ENCODE measurements at regions not wholly inside any gene's neighbourhood (a gene's known extent, or its start where the extent isn't known, plus 50 kb on each side); places are given as distances from the start of the nearest gene placed in this dataset.

GRCh38 chr9:87427851-87428506 lies 69.7 kb upstream of the DAPK1 start:
- DNase-seq = no peak

- no peak for DNase-seq
Measured at GRCh38 chr9:87428659-87429058, 69.0 kb upstream of the DAPK1 start.

DNA sequence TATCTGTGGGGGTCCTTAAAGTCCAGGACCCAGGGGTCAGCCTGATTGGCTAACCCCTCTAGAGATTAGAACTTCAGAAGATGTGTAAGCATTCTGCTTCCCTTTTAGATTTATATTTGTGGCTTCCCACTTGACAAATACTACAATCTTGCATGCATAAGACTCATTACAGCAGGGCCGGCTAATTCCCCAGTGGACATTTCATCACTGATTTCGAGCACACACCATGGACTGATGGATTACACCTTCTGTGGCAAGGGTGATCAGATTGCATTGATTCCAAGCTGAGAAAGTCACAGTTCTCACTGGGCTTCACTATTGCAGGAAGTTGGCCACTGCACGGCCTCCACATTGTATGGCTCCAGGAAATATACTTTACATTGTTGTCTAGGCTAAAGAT lies 65.8 kb upstream of the DAPK1 start:
- DNase-seq = no peak

DNA sequence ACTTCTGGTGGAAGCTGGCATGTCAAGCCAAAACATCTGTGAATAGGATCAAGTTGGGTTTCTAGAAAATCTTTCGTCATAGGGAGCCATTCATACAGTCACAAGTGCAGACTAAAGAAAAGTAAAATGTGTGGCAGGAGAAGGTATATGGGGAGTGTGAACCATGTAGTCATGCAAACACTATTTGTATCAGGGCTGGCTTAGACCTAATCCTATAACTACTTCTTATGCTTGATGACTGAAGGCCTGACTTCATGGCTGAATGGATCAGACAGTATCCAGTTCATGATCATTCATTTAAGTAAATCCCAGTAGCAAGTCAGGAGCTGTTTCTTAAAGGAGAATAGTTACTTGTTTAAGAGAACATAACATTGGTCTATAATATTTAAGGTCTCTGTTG lies 63.8 kb upstream of the DAPK1 start:
- no peak for DNase-seq

DNA sequence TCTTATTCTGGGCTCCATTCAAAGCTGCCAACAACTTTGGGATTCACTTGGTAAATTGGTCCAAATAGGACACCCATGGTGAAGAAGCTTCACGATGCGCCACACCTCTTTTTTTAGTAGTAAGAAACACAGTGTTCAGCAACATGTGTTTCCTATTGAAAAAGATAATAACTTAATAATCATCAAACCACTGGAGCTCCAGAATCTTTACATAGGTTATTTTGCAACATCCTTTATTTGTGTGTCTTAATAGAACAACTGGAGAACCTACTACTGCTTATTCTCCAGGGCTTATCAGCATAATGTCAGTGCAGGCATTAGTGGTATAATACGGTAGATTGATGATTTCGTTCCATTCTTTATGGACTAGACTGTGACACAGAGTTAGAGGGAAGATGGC lies 63.3 kb upstream of the DAPK1 start:
- DNase-seq = no peak

DNA sequence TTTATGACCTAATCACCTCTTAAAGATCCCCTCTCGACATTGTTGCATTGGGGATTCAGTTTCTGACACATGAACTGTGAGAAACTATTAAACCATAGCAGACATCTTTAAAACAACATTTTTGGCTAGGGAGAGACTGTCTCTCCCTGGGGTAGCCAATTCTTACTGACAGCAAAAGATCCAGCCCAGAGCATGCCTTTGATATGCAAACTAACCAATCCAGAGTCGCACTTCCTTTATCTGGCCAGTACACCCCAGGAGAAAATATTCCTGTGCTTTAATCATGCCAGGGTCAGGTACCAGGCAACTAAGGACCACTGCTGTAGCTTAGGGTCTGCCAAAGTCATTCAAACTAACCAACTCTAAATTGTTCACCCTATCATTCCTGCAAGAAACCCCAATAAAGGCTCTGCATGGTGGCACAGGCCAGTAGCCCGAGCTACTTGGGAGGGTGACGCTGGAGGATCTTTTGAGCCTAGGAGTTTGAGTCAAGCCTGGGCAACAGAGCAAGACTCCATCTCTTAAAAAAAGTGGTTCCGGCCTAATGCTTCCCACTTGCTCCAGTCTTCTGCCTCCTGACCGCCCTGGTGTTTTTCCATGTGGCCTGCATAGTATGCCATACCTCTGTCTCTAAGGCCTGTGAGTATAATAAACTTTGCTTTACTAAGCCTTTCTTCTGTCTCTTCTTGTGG lies 62.3 kb upstream of the DAPK1 start:
- DNase-seq = no peak

DNA sequence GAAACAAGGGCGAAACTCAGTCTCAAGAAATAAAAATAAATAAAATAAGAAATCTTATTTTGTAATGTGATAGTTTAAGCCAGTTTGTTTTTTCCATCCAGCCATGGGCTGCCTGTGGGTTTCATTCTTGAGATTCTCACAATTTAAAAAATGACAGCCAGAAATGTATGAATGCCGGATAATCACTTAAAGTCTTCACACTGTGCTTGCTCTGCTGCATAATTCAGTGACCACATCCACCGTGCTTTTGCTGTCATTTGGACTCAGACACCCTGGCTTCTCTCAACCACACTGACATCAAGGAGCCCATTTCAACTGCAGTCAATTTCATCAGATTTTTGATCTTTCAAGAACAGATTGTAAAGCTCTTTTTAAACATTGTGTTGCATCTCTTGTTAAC lies 61.0 kb upstream of the DAPK1 start:
- DNase-seq = no peak

- DNase-seq = no peak
Measured at GRCh38 chr9:87437966-87438365, 59.7 kb upstream of the DAPK1 start.

DNA sequence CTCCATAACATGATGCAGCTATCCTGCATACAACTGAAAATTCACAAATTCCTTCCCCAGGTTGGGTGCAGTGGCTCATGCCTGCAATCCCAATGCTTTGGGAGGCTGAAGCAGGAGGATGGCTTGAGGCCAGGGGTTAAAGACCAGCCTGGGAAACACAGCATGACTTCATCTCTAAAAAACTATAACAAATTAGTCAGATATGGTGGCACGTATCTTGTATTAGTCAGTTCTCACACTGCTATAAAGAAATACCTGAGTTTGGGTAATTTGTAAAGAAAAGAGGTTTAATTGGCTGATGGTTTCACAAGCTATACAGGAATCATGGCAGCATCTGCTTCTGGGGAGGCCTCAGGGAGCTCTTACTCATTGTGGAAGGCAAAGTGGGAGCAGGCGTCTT lies 56.4 kb upstream of the DAPK1 start:
- DNase-seq = no peak

DNA sequence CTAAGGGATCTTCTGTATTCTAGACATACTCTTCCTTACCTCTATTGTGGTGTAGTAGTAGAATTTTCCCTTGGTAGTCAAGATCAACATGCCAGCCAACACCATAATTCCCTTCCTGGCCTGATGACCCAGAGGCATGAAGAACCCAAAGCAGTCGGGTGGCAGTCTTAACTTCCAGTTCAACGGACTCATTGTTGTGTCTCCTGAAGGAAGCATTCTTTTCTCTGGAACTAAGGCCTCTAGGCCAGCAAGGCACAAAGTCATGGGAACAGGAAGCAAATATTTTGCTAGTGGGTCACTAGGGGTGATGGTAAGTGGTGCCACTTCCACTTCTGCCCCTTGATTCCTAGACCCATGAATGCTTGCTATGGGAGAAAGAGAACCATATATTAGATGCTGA lies 55.2 kb upstream of the DAPK1 start:
- DNase-seq = no peak

- DNase-seq = no peak
Measured at GRCh38 chr9:87443006-87443405, 54.7 kb upstream of the DAPK1 start.

DNA sequence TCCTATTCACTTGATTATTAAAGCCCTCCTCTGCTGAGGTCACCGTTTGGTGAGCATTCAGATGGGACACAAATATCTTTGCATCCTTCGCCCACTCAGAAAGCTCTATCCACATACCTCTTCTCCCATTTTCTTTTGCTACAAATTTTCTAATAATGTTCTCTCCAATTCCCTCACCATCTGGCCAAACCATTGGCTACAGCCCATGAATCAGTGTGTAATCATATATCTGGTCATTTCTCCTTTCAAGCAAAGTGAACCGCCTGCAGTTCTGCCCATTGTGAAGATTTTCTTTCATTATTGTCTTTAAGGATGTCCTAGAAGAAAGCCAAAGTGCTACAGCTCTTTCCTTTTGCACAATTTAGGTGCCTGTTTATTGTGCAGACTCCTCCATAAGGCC lies 54.2 kb upstream of the DAPK1 start:
- DNase-seq = no peak

DNA sequence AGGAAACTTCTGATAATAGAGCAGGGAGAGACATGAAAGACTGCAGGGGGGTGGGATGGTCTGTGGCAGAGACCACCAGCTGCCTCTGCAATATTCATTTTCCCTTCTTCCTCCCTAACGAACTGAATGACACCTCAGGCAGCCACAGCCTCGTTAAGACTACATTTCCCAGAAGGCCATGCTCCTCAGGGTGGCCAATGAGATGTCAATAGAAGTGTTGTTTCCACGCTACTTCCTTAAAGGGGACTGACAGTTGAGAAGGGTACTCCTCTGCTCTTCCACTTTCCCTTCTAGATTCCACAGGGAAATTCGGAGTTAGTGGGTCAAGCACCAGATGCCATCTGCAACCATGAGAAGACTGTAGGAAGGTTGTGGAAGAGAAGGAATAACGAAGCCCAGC lies 52.0 kb upstream of the DAPK1 start:
- peak; percentile 35 for DNase-seq

- no peak for DNase-seq
Measured at GRCh38 chr9:87446527-87446926, 51.1 kb upstream of the DAPK1 start.

GRCh38 chr9:87447547-87448432 lies 49.9 kb upstream of the DAPK1 start:
- DNase-seq = no peak
